HG02610 (cell line): ENCODE measurements at regions not wholly inside any gene's neighbourhood (a gene's known extent, or its start where the extent isn't known, plus 50 kb on each side); places are given as distances from the start of the nearest gene placed in this dataset.

Experiments
- ATAC-seq: cut with Tn5 transposase; IDR thresholded peaks from one replicate; pipeline ENCODE4 v1.9.1; 2021; ENCODE audit warnings: mild to moderate bottlenecking, moderate library complexity; ENCODE audit not compliant: unreplicated experiment

- ATAC-seq, result no peak
These were observed 64.7 kb downstream of the ARRDC4 start for GRCh38 chr15:98025237-98025636.

- ATAC-seq, result no peak
These were observed 74.2 kb downstream of the ARRDC4 start for GRCh38 chr15:98034731-98035130.

- ATAC-seq, result no peak
These were observed 74.6 kb downstream of the ARRDC4 start for GRCh38 chr15:98035134-98035533.

- ATAC-seq, result no peak
These were observed 75.1 kb downstream of the ARRDC4 start for GRCh38 chr15:98035577-98036010.

GRCh38 chr15:98039596-98039995, 79.1 kb downstream of the ARRDC4 start:
- ATAC-seq, result no peak

GRCh38 chr15:98040146-98040545, 79.6 kb downstream of the ARRDC4 start:
- no peak for ATAC-seq

GRCh38 chr15:98043160-98044014, 82.9 kb downstream of the ARRDC4 start:
- ATAC-seq, result no peak

GRCh38 chr15:98051734-98052133, 91.2 kb downstream of the ARRDC4 start:
- no peak for ATAC-seq

GRCh38 chr15:98057453-98057852, 97.0 kb downstream of the ARRDC4 start:
- ATAC-seq, result no peak

GRCh38 chr15:98062869-98063268, 102.4 kb downstream of the ARRDC4 start:
- ATAC-seq, result no peak

GRCh38 chr15:98063315-98063714, 102.8 kb downstream of the ARRDC4 start:
- no peak for ATAC-seq

- no peak for ATAC-seq
These were observed 103.4 kb downstream of the ARRDC4 start for GRCh38 chr15:98063871-98064270.

- ATAC-seq, result no peak
These were observed 106.8 kb downstream of the ARRDC4 start for GRCh38 chr15:98067339-98067738.

- ATAC-seq, result no peak
These were observed 108.8 kb downstream of the ARRDC4 start for GRCh38 chr15:98069256-98069655.

GRCh38 chr15:98070137-98070536, 109.6 kb downstream of the ARRDC4 start:
- no peak for ATAC-seq

GRCh38 chr15:98071786-98072185, 111.3 kb downstream of the ARRDC4 start:
- ATAC-seq, result no peak

GRCh38 chr15:98075441-98075840, 114.9 kb downstream of the ARRDC4 start:
- ATAC-seq, result no peak

GRCh38 chr15:98076021-98076816, 115.7 kb downstream of the ARRDC4 start:
- no peak for ATAC-seq

GRCh38 chr15:98077186-98077585, 116.7 kb downstream of the ARRDC4 start:
- no peak for ATAC-seq

- ATAC-seq, result no peak
These were observed 120.3 kb downstream of the ARRDC4 start for GRCh38 chr15:98080791-98081190.

- no peak for ATAC-seq
These were observed 122.9 kb downstream of the ARRDC4 start for GRCh38 chr15:98083203-98083910.
